ENCODE measurements at regions not wholly inside any gene's neighbourhood (a gene's known extent, or its start where the extent isn't known, plus 50 kb on each side); places are given as distances from the start of the nearest gene placed in this dataset.

GRCh38 chr13:30126903-30127428 lies 180.4 kb downstream of the KATNAL1 start:
- no peak for DNase-seq (ENCODE audit: low spot score)

GRCh38 chr13:30125422-30126073 lies 181.8 kb downstream of the KATNAL1 start:
- peak; percentile 85 for DNase-seq (ENCODE audit: low spot score)

- DNase-seq (ENCODE audit: low spot score) = no peak
Measured at GRCh38 chr13:30124131-30124768, 183.1 kb downstream of the KATNAL1 start.

- DNase-seq (ENCODE audit: low spot score) = no peak
Measured at GRCh38 chr13:30123575-30123974, 183.8 kb downstream of the KATNAL1 start.

GRCh38 chr13:30121666-30122065 lies 185.7 kb downstream of the KATNAL1 start:
- DNase-seq (ENCODE audit: low spot score) = no peak

GRCh38 chr13:30121244-30121643 lies 186.1 kb downstream of the KATNAL1 start:
- DNase-seq (ENCODE audit: low spot score) = no peak

- no peak for DNase-seq (ENCODE audit: low spot score)
Measured at GRCh38 chr13:30120133-30120822, 187.1 kb downstream of the KATNAL1 start.

GRCh38 chr13:30119476-30119875 lies 187.9 kb downstream of the KATNAL1 start:
- DNase-seq (ENCODE audit: low spot score) = peak; percentile 94

GRCh38 chr13:30116379-30116778 lies 191.0 kb downstream of the KATNAL1 start:
- no peak for DNase-seq (ENCODE audit: low spot score)

GRCh38 chr13:30115257-30115600 lies 192.1 kb downstream of the KATNAL1 start:
- no peak for DNase-seq (ENCODE audit: low spot score)

GRCh38 chr13:30114571-30115256 lies 192.6 kb downstream of the KATNAL1 start:
- peak; percentile 77 for DNase-seq (ENCODE audit: low spot score)

- DNase-seq (ENCODE audit: low spot score) = no peak
Measured at GRCh38 chr13:30113983-30114570, 193.3 kb downstream of the KATNAL1 start.

- no peak for DNase-seq (ENCODE audit: low spot score)
Measured at GRCh38 chr13:30113551-30113950, 193.8 kb downstream of the KATNAL1 start.

GRCh38 chr13:30112602-30113435 lies 194.5 kb downstream of the KATNAL1 start:
- peak; percentile 90 for DNase-seq (ENCODE audit: low spot score)

- no peak for DNase-seq (ENCODE audit: low spot score)
Measured at GRCh38 chr13:30111810-30112209, 195.5 kb downstream of the KATNAL1 start.

- DNase-seq (ENCODE audit: low spot score) = no peak
Measured at GRCh38 chr13:30110301-30111070, 196.9 kb downstream of the KATNAL1 start.

- DNase-seq (ENCODE audit: low spot score) = no peak
Measured at GRCh38 chr13:30109471-30110135, 197.7 kb downstream of the KATNAL1 start.

- DNase-seq (ENCODE audit: low spot score) = peak; percentile 50
Measured at GRCh38 chr13:30108913-30109237, 198.5 kb downstream of the KATNAL1 start.

GRCh38 chr13:30108216-30108912 lies 199.0 kb downstream of the KATNAL1 start:
- DNase-seq (ENCODE audit: low spot score) = no peak
